ENCODE measurements at regions not wholly inside any gene's neighbourhood (a gene's known extent, or its start where the extent isn't known, plus 50 kb on each side); places are given as distances from the start of the nearest gene placed in this dataset.

- Histone ChIP-seq H3K9me3 (ENCODE audit: control insufficient read depth, insufficient read depth, low read length) (no peaks in the 10 kb centered on the region), H3K27me3 (ENCODE audit: control insufficient read depth, insufficient read depth, low read length) (peaks cover 23% of the 10 kb centered on the region), H3K4me3 (ENCODE audit: low read length) (no peak overlapping the region), H3K4me1 (ENCODE audit: control insufficient read depth, insufficient read depth, low read length) (no peaks in the 10 kb centered on the region; the same call in 1 of the 2 replicates), H3K27ac (ENCODE audit: low read length) (no peak overlapping the region), H3K36me3 (ENCODE audit: control insufficient read depth, insufficient read depth, low read length) (no peaks in the 10 kb centered on the region; the same call in 1 of the 2 replicates)
- no CpG with 5 or more reads among the region's 8 CpGs for WGBS (ENCODE audit: insufficient coverage, insufficient read length)
- no peak for DNase-seq (ENCODE audit: low read depth, low spot score)
Observed at GRCh38 chr14:101461891-101462290, 99.4 kb upstream of the DIO3 start.

GRCh38 chr14:101462726-101463565 is 98.3 kb upstream of the DIO3 start:
- Histone ChIP-seq H3K36me3 (ENCODE audit: control insufficient read depth, insufficient read depth, low read length) (no peaks in the 10 kb centered on the region; the same call in 1 of the 2 replicates), H3K27me3 (ENCODE audit: control insufficient read depth, insufficient read depth, low read length) (peaks cover 16% of the 10 kb centered on the region; the same call in 1 of the 2 replicates), H3K4me1 (ENCODE audit: control insufficient read depth, insufficient read depth, low read length) (no peaks in the 10 kb centered on the region; the same call in 1 of the 2 replicates), H3K9me3 (ENCODE audit: control insufficient read depth, insufficient read depth, low read length) (no peaks in the 10 kb centered on the region), H3K4me3 (ENCODE audit: low read length) (no peak overlapping the region), H3K27ac (ENCODE audit: low read length) (no peak overlapping the region)
- WGBS (ENCODE audit: insufficient coverage, insufficient read length): no CpG with 5 or more reads among the region's 15 CpGs
- no peak for DNase-seq (ENCODE audit: low read depth, low spot score)

GRCh38 chr14:101463566-101464171 is 97.6 kb upstream of the DIO3 start:
- no peaks in the 10 kb centered on the region; the same call in 1 of the 2 replicates for H3K4me1 ChIP-seq (ENCODE audit: control insufficient read depth, insufficient read depth, low read length)
- peaks cover 10% of the 10 kb centered on the region; the same call in 1 of the 2 replicates for H3K27me3 ChIP-seq (ENCODE audit: control insufficient read depth, insufficient read depth, low read length)
- no peak overlapping the region for H3K4me3 ChIP-seq (ENCODE audit: low read length)
- no peak for DNase-seq (ENCODE audit: low read depth, low spot score)
- H3K36me3 ChIP-seq (ENCODE audit: control insufficient read depth, insufficient read depth, low read length): no peaks in the 10 kb centered on the region; the same call in 1 of the 2 replicates
- no peaks in the 10 kb centered on the region for H3K9me3 ChIP-seq (ENCODE audit: control insufficient read depth, insufficient read depth, low read length)
- no CpG with 5 or more reads among the region's 1 CpG for WGBS (ENCODE audit: insufficient coverage, insufficient read length)
- no peak overlapping the region for H3K27ac ChIP-seq (ENCODE audit: low read length)

- Histone ChIP-seq H3K27ac (ENCODE audit: low read length) (no peak overlapping the region), H3K4me3 (ENCODE audit: low read length) (no peak overlapping the region), H3K27me3 (ENCODE audit: control insufficient read depth, insufficient read depth, low read length) (peaks cover 5% of the 10 kb centered on the region; the same call in 1 of the 2 replicates), H3K4me1 (ENCODE audit: control insufficient read depth, insufficient read depth, low read length) (no peaks in the 10 kb centered on the region; the same call in 1 of the 2 replicates), H3K9me3 (ENCODE audit: control insufficient read depth, insufficient read depth, low read length) (no peaks in the 10 kb centered on the region), H3K36me3 (ENCODE audit: control insufficient read depth, insufficient read depth, low read length) (no peaks in the 10 kb centered on the region)
- no CpG with 5 or more reads among the region's 17 CpGs for WGBS (ENCODE audit: insufficient coverage, insufficient read length)
- no peak for DNase-seq (ENCODE audit: low read depth, low spot score)
Observed at GRCh38 chr14:101464310-101464983, 96.8 kb upstream of the DIO3 start.

GRCh38 chr14:101464984-101465794 is 96.1 kb upstream of the DIO3 start:
- no peak for DNase-seq (ENCODE audit: low read depth, low spot score)
- no CpG with 5 or more reads among the region's 14 CpGs for WGBS (ENCODE audit: insufficient coverage, insufficient read length)
- H3K27ac ChIP-seq (ENCODE audit: low read length): no peak overlapping the region
- no peak overlapping the region for H3K4me3 ChIP-seq (ENCODE audit: low read length)
- H3K9me3 ChIP-seq (ENCODE audit: control insufficient read depth, insufficient read depth, low read length): no peaks in the 10 kb centered on the region
- no peaks in the 10 kb centered on the region; the same call in 1 of the 2 replicates for H3K4me1 ChIP-seq (ENCODE audit: control insufficient read depth, insufficient read depth, low read length)
- peaks cover 2% of the 10 kb centered on the region; the same call in 1 of the 2 replicates for H3K27me3 ChIP-seq (ENCODE audit: control insufficient read depth, insufficient read depth, low read length)
- no peaks in the 10 kb centered on the region for H3K36me3 ChIP-seq (ENCODE audit: control insufficient read depth, insufficient read depth, low read length)

GRCh38 chr14:101465795-101466448 is 95.4 kb upstream of the DIO3 start:
- H3K27ac ChIP-seq (ENCODE audit: low read length): no peak overlapping the region
- no peak overlapping the region for H3K4me3 ChIP-seq (ENCODE audit: low read length)
- H3K27me3 ChIP-seq (ENCODE audit: control insufficient read depth, insufficient read depth, low read length): no peaks in the 10 kb centered on the region; the same call in 1 of the 2 replicates
- no peak for DNase-seq (ENCODE audit: low read depth, low spot score)
- no peaks in the 10 kb centered on the region for H3K36me3 ChIP-seq (ENCODE audit: control insufficient read depth, insufficient read depth, low read length)
- H3K9me3 ChIP-seq (ENCODE audit: control insufficient read depth, insufficient read depth, low read length): no peaks in the 10 kb centered on the region
- no CpG with 5 or more reads among the region's 9 CpGs for WGBS (ENCODE audit: insufficient coverage, insufficient read length)
- H3K4me1 ChIP-seq (ENCODE audit: control insufficient read depth, insufficient read depth, low read length): no peaks in the 10 kb centered on the region; the same call in 1 of the 2 replicates

- Histone ChIP-seq H3K27me3 (ENCODE audit: control insufficient read depth, insufficient read depth, low read length) (no peaks in the 10 kb centered on the region), H3K4me1 (ENCODE audit: control insufficient read depth, insufficient read depth, low read length) (no peaks in the 10 kb centered on the region; the same call in 1 of the 2 replicates), H3K4me3 (ENCODE audit: low read length) (no peak overlapping the region), H3K9me3 (ENCODE audit: control insufficient read depth, insufficient read depth, low read length) (no peaks in the 10 kb centered on the region), H3K36me3 (ENCODE audit: control insufficient read depth, insufficient read depth, low read length) (no peaks in the 10 kb centered on the region), H3K27ac (ENCODE audit: low read length) (no peak overlapping the region)
- no CpG with 5 or more reads among the region's 17 CpGs for WGBS (ENCODE audit: insufficient coverage, insufficient read length)
- no peak for DNase-seq (ENCODE audit: low read depth, low spot score)
Observed at GRCh38 chr14:101466456-101467180, 94.7 kb upstream of the DIO3 start.

GRCh38 chr14:101467181-101467926 is 93.9 kb upstream of the DIO3 start:
- no peak overlapping the region for H3K4me3 ChIP-seq (ENCODE audit: low read length)
- H3K4me1 ChIP-seq (ENCODE audit: control insufficient read depth, insufficient read depth, low read length): no peaks in the 10 kb centered on the region; the same call in 1 of the 2 replicates
- DNase-seq (ENCODE audit: low read depth, low spot score): no peak
- no peaks in the 10 kb centered on the region for H3K9me3 ChIP-seq (ENCODE audit: control insufficient read depth, insufficient read depth, low read length)
- no CpG with 5 or more reads among the region's 13 CpGs for WGBS (ENCODE audit: insufficient coverage, insufficient read length)
- no peak overlapping the region for H3K27ac ChIP-seq (ENCODE audit: low read length)
- H3K36me3 ChIP-seq (ENCODE audit: control insufficient read depth, insufficient read depth, low read length): no peaks in the 10 kb centered on the region
- no peaks in the 10 kb centered on the region for H3K27me3 ChIP-seq (ENCODE audit: control insufficient read depth, insufficient read depth, low read length)
